ENCODE measurements at regions not wholly inside any gene's neighbourhood (a gene's known extent, or its start where the extent isn't known, plus 50 kb on each side); places are given as distances from the start of the nearest gene placed in this dataset.

DNA sequence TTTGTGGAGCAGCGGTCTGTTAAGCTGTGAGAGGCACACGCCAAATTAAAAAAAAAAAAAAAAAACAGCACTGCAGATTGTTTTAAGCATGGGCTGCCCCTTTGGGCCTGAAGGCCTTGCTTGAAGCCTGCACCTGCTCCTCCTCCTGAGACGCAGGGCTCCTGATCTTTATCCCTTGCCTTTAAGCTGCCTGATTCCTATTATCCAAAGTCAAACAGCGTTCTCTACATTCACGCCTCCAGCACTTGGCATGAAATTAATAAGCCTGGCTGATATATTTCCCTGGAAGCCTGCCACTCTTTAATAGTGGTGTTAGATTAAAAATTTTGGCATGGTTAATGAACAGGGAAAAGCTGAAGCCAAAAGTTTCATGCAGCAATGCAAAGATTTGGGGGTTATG lies 163.9 kb downstream of the FAXC start:
- no peak overlapping the region for H3K9ac ChIP-seq (ENCODE audit: insufficient read length, low read depth)
- no peaks in the 10 kb centered on the region for H3K36me3 ChIP-seq (ENCODE audit: insufficient read depth, insufficient read length, low read length)
- H3K4me1 ChIP-seq (ENCODE audit: insufficient read depth, insufficient read length): no peaks in the 10 kb centered on the region
- TF ChIP-seq ZNF274 (IDR thresholded peaks at IDR 0.05; ENCODE audit: low read depth, low read length): no peak
- TF ChIP-seq YY1 (IDR thresholded peaks at IDR 0.05; ENCODE audit: insufficient read depth, insufficient read length): no peak
- no peak for TF ChIP-seq SUZ12 (IDR thresholded peaks at IDR 0.05; ENCODE audit: extremely low read depth, insufficient read depth, insufficient read length)
- no peak for DNase-seq (ENCODE audit: low read depth, low spot score)
- no peak overlapping the region for H3K4me3 ChIP-seq (ENCODE audit: insufficient read length, low read depth)
- H3K9me3 ChIP-seq (ENCODE audit: insufficient read depth, low read length): peaks cover 16% of the 10 kb centered on the region
- no peaks in the 10 kb centered on the region for H3K27me3 ChIP-seq (ENCODE audit: insufficient read depth, insufficient read length)

DNA sequence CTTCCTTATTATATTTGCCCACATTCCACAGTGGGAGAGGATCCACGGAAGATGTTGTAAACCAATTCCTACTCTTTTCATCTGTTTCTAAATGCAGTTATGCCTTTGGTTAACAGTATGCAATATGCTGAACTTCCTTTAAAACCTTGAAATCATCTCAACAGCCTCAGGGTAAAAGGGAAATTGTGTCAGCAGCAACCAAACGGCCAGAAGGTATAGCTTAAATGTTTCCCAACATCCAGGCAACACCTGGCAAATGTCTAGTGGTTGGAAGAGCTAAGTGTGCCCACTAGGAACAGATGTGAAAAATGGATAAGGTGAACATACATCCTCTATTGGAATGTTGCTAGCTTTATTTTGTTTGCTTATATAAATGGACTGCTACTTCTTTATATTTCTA lies 164.8 kb downstream of the FAXC start:
- TF ChIP-seq ZNF274 (IDR thresholded peaks at IDR 0.05; ENCODE audit: low read depth, low read length) (no peak), YY1 (IDR thresholded peaks at IDR 0.05; ENCODE audit: insufficient read depth, insufficient read length) (no peak), SUZ12 (IDR thresholded peaks at IDR 0.05; ENCODE audit: extremely low read depth, insufficient read depth, insufficient read length) (no peak)
- Histone ChIP-seq H3K4me1 (ENCODE audit: insufficient read depth, insufficient read length) (no peaks in the 10 kb centered on the region), H3K9me3 (ENCODE audit: insufficient read depth, low read length) (peaks cover 24% of the 10 kb centered on the region), H3K27me3 (ENCODE audit: insufficient read depth, insufficient read length) (no peaks in the 10 kb centered on the region), H3K9ac (ENCODE audit: insufficient read length, low read depth) (no peak overlapping the region), H3K4me3 (ENCODE audit: insufficient read length, low read depth) (no peak overlapping the region), H3K36me3 (ENCODE audit: insufficient read depth, insufficient read length, low read length) (no peaks in the 10 kb centered on the region)
- no peak for DNase-seq (ENCODE audit: low read depth, low spot score)

DNA sequence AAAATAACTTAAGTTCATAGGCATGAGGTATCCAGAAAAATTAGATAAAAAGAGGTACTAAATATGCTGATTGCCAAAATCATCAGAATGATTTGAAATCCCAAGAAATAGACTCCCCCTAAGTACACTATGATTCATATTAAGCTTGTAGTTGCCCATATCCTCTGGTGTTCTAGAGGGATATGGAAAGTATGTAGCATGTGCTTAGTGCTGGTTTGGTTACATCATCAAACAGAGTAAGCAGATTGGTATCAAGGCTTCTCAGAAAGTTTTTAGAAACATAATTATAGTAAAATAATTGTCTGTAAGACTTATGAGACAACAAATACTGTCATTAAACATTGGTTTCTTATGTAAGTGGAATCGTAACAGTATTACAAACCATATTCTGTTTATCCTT lies 166.4 kb downstream of the FAXC start:
- no peak overlapping the region for H3K4me3 ChIP-seq (ENCODE audit: insufficient read length, low read depth)
- no peak overlapping the region for H3K9ac ChIP-seq (ENCODE audit: insufficient read length, low read depth)
- no peak for DNase-seq (ENCODE audit: low read depth, low spot score)
- H3K9me3 ChIP-seq (ENCODE audit: insufficient read depth, low read length): peaks cover 29% of the 10 kb centered on the region
- H3K27me3 ChIP-seq (ENCODE audit: insufficient read depth, insufficient read length): no peaks in the 10 kb centered on the region
- H3K4me1 ChIP-seq (ENCODE audit: insufficient read depth, insufficient read length): no peaks in the 10 kb centered on the region
- no peak for TF ChIP-seq ZNF274 (IDR thresholded peaks at IDR 0.05; ENCODE audit: low read depth, low read length)
- TF ChIP-seq YY1 (IDR thresholded peaks at IDR 0.05; ENCODE audit: insufficient read depth, insufficient read length): no peak
- TF ChIP-seq SUZ12 (IDR thresholded peaks at IDR 0.05; ENCODE audit: extremely low read depth, insufficient read depth, insufficient read length): no peak
- H3K36me3 ChIP-seq (ENCODE audit: insufficient read depth, insufficient read length, low read length): no peaks in the 10 kb centered on the region

DNA sequence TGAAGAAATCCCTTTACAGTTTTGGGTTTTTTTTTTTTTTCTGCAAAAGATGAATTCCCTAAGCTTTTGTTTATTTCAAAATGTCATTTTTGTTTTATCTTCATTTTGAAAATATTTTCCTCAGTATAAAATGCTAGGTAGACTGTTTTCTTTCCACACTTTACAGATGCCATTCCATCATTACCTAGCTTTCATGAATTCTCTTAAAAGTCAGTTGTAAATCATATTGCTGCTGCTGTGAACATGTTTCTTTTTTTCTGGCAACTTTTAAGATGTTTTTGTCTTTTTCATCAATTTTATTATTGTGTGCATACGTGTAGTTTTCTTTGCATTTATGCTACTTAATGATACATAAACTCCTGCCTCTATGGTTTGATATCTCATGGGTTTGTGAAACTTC lies 168.3 kb downstream of the FAXC start:
- Histone ChIP-seq H3K4me3 (ENCODE audit: insufficient read length, low read depth) (no peak overlapping the region), H3K9me3 (ENCODE audit: insufficient read depth, low read length) (peaks cover 29% of the 10 kb centered on the region), H3K9ac (ENCODE audit: insufficient read length, low read depth) (no peak overlapping the region), H3K27me3 (ENCODE audit: insufficient read depth, insufficient read length) (no peaks in the 10 kb centered on the region), H3K4me1 (ENCODE audit: insufficient read depth, insufficient read length) (no peaks in the 10 kb centered on the region), H3K36me3 (ENCODE audit: insufficient read depth, insufficient read length, low read length) (no peaks in the 10 kb centered on the region)
- TF ChIP-seq SUZ12 (IDR thresholded peaks at IDR 0.05; ENCODE audit: extremely low read depth, insufficient read depth, insufficient read length) (no peak), YY1 (IDR thresholded peaks at IDR 0.05; ENCODE audit: insufficient read depth, insufficient read length) (no peak), ZNF274 (IDR thresholded peaks at IDR 0.05; ENCODE audit: low read depth, low read length) (no peak)
- DNase-seq (ENCODE audit: low read depth, low spot score): no peak

DNA sequence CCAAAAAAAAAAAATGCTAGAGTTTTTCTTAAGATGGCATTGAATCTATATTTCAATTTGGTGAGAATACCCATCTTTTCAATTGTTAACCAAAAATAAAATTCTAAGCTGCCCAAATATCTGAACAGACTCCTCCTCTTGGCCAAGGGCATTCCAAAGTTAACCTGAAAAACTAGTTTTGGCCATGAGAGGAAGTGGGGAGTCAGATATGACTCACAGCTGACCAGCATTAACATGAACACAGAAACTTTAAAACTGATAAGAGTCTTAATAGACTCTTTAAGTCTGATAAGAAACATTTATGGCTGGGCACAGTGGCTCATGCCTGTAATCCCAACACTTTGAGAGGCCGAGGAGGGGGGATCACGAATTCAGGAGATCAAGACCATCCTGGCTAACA lies 171.3 kb downstream of the FAXC start:
- H3K27me3 ChIP-seq (ENCODE audit: insufficient read depth, insufficient read length): no peaks in the 10 kb centered on the region
- no peak for TF ChIP-seq YY1 (IDR thresholded peaks at IDR 0.05; ENCODE audit: insufficient read depth, insufficient read length)
- no peak for TF ChIP-seq SUZ12 (IDR thresholded peaks at IDR 0.05; ENCODE audit: extremely low read depth, insufficient read depth, insufficient read length)
- TF ChIP-seq ZNF274 (IDR thresholded peaks at IDR 0.05; ENCODE audit: low read depth, low read length): no peak
- H3K36me3 ChIP-seq (ENCODE audit: insufficient read depth, insufficient read length, low read length): no peaks in the 10 kb centered on the region
- no peak for DNase-seq (ENCODE audit: low read depth, low spot score)
- no peak overlapping the region for H3K9ac ChIP-seq (ENCODE audit: insufficient read length, low read depth)
- H3K9me3 ChIP-seq (ENCODE audit: insufficient read depth, low read length): peaks cover 29% of the 10 kb centered on the region
- no peak overlapping the region for H3K4me3 ChIP-seq (ENCODE audit: insufficient read length, low read depth)
- no peaks in the 10 kb centered on the region for H3K4me1 ChIP-seq (ENCODE audit: insufficient read depth, insufficient read length)

DNA sequence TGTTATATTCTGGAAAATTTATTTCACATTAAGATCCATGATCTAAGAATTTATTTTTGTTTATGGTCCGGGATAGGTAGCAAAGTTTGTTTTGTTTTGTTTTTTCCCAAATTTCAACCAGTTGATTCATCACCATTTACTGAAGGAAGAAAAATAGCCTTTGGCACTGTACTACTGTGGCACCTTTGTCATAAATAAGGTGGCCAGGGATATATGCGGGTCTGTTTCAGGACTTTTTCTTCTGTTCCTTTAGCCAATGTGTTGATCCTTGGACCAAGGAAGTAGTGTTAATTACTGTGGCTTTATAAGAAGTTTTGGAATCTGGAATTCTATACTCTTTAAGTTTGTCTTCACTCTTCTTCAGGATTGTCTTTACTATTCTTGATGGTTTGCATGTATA lies 171.7 kb downstream of the FAXC start:
- Histone ChIP-seq H3K4me1 (ENCODE audit: insufficient read depth, insufficient read length) (no peaks in the 10 kb centered on the region), H3K9ac (ENCODE audit: insufficient read length, low read depth) (no peak overlapping the region), H3K4me3 (ENCODE audit: insufficient read length, low read depth) (no peak overlapping the region), H3K9me3 (ENCODE audit: insufficient read depth, low read length) (peaks cover 29% of the 10 kb centered on the region), H3K27me3 (ENCODE audit: insufficient read depth, insufficient read length) (no peaks in the 10 kb centered on the region), H3K36me3 (ENCODE audit: insufficient read depth, insufficient read length, low read length) (no peaks in the 10 kb centered on the region)
- DNase-seq (ENCODE audit: low read depth, low spot score): no peak
- TF ChIP-seq ZNF274 (IDR thresholded peaks at IDR 0.05; ENCODE audit: low read depth, low read length) (no peak), YY1 (IDR thresholded peaks at IDR 0.05; ENCODE audit: insufficient read depth, insufficient read length) (no peak), SUZ12 (IDR thresholded peaks at IDR 0.05; ENCODE audit: extremely low read depth, insufficient read depth, insufficient read length) (no peak)

- H3K4me1 ChIP-seq (ENCODE audit: insufficient read depth, insufficient read length): no peaks in the 10 kb centered on the region
- TF ChIP-seq ZNF274 (IDR thresholded peaks at IDR 0.05; ENCODE audit: low read depth, low read length) (no peak), YY1 (IDR thresholded peaks at IDR 0.05; ENCODE audit: insufficient read depth, insufficient read length) (no peak), SUZ12 (IDR thresholded peaks at IDR 0.05; ENCODE audit: extremely low read depth, insufficient read depth, insufficient read length) (no peak)
- no peak for DNase-seq (ENCODE audit: low read depth, low spot score)
- H3K9me3 ChIP-seq (ENCODE audit: insufficient read depth, low read length): no peaks in the 10 kb centered on the region
- no peak overlapping the region for H3K9ac ChIP-seq (ENCODE audit: insufficient read length, low read depth)
- H3K27me3 ChIP-seq (ENCODE audit: insufficient read depth, insufficient read length): no peaks in the 10 kb centered on the region
- no peak overlapping the region for H3K4me3 ChIP-seq (ENCODE audit: insufficient read length, low read depth)
- H3K36me3 ChIP-seq (ENCODE audit: insufficient read depth, insufficient read length, low read length): no peaks in the 10 kb centered on the region
These were observed 183.6 kb downstream of the FAXC start for GRCh38 chr6:99165838-99166237.

GRCh38 chr6:99152347-99152643 lies 197.2 kb downstream of the FAXC start:
- Histone ChIP-seq H3K36me3 (ENCODE audit: insufficient read depth, insufficient read length, low read length) (no peaks in the 10 kb centered on the region), H3K4me3 (ENCODE audit: insufficient read length, low read depth) (no peak overlapping the region), H3K4me1 (ENCODE audit: insufficient read depth, insufficient read length) (no peaks in the 10 kb centered on the region), H3K9me3 (ENCODE audit: insufficient read depth, low read length) (no peaks in the 10 kb centered on the region), H3K27me3 (ENCODE audit: insufficient read depth, insufficient read length) (no peaks in the 10 kb centered on the region), H3K9ac (ENCODE audit: insufficient read length, low read depth) (no peak overlapping the region)
- no peak for TF ChIP-seq SUZ12 (IDR thresholded peaks at IDR 0.05; ENCODE audit: extremely low read depth, insufficient read depth, insufficient read length)
- TF ChIP-seq YY1 (IDR thresholded peaks at IDR 0.05; ENCODE audit: insufficient read depth, insufficient read length): no peak
- no peak for TF ChIP-seq ZNF274 (IDR thresholded peaks at IDR 0.05; ENCODE audit: low read depth, low read length)
- no peak for DNase-seq (ENCODE audit: low read depth, low spot score)
